ENCODE measurements at regions not wholly inside any gene's neighbourhood (a gene's known extent, or its start where the extent isn't known, plus 50 kb on each side); places are given as distances from the start of the nearest gene placed in this dataset.

DNA sequence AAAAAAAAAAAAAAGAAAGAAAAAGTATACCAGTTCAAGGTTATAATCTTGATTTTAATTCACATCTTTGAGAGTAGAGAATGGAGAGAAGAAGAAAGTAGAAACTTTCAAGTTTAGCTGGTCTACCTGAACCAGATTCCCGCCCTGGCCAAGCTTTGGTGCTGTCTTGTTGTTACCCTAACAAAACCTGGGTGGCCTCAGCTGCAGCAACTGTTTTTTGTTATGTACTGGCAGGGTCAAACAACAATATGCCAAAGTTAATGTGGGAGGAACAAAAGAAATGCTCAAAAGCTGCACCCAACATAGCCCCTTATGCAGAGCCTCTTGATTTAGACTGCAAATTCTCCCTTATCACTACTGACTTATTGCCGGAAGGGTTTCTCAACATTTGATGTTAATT is 165.3 kb upstream of the TFPI start:
- no peak for ATAC-seq (ENCODE audit: insufficient read depth, low FRiP score)
- no peaks in the 10 kb centered on the region for H3K4me1 ChIP-seq (ENCODE audit: control insufficient read depth in 5 of 5, insufficient read depth in 5 of 5, low read length in 5 of 5)
- no peak overlapping the region for H3K27ac ChIP-seq (ENCODE audit: low read depth in 1 of 2, low read length in 1 of 2)
- no peaks in the 10 kb centered on the region for H3K36me3 ChIP-seq (ENCODE audit: control insufficient read depth in 4 of 4, insufficient read depth in 4 of 4, low read length in 4 of 4)
- no peak overlapping the region for H3K9ac ChIP-seq (ENCODE audit: insufficient read depth in 1 of 2, low read length in 2 of 2)
- H3K4me3 ChIP-seq, result no peak overlapping the region
- DNase-seq, result no peak
- 90 to 92% methylated on average over 2 of the region's 2 CpGs for WGBS, 2 donors
- H3K27me3 ChIP-seq (ENCODE audit: control insufficient read depth in 3 of 3, insufficient read depth in 3 of 3, low read length in 2 of 3), result no peaks in the 10 kb centered on the region
- peaks cover 0 to 7% (median 0%) of the 10 kb centered on the region in 4 donors for H3K9me3 ChIP-seq (ENCODE audit: control insufficient read depth in 4 of 4, insufficient read depth in 3 of 4, low read length in 3 of 4)
- TF ChIP-seq, protein P1, sequence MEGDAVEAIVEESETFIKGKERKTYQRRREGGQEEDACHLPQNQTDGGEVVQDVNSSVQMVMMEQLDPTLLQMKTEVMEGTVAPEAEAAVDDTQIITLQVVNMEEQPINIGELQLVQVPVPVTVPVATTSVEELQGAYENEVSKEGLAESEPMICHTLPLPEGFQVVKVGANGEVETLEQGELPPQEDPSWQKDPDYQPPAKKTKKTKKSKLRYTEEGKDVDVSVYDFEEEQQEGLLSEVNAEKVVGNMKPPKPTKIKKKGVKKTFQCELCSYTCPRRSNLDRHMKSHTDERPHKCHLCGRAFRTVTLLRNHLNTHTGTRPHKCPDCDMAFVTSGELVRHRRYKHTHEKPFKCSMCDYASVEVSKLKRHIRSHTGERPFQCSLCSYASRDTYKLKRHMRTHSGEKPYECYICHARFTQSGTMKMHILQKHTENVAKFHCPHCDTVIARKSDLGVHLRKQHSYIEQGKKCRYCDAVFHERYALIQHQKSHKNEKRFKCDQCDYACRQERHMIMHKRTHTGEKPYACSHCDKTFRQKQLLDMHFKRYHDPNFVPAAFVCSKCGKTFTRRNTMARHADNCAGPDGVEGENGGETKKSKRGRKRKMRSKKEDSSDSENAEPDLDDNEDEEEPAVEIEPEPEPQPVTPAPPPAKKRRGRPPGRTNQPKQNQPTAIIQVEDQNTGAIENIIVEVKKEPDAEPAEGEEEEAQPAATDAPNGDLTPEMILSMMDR (IDR thresholded peaks at IDR 0.05; ENCODE audit: control extremely low read depth, extremely low read depth), result no peak

DNA sequence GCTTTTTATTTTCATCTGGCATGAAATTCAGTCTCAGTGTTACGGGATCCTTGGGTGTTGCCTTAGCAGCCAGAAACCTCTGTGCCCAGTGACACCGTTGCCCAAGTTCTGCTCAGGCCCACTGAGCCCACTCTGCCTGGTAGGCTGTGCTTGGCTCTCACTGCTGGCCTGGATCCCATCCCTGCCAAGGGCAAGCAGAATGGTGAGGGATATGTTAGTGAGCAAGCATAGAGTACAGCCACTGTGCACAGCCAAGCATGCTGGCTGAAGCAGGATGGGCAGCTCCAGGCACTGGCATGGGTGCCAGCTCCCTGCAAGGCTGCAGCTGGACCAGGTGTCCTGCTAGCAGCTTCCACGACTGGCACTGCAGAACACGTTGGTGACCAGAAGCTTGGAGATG is 194.7 kb upstream of the TFPI start:
- H3K4me3 ChIP-seq, result no peak overlapping the region
- TF ChIP-seq, protein P1 (IDR thresholded peaks at IDR 0.05; ENCODE audit: control extremely low read depth, extremely low read depth), result no peak
- H3K9me3 ChIP-seq (ENCODE audit: control insufficient read depth in 4 of 4, insufficient read depth in 3 of 4, low read length in 3 of 4), result peaks cover 0 to 1% (median 0%) of the 10 kb centered on the region in 4 donors
- ATAC-seq (ENCODE audit: insufficient read depth, low FRiP score) (no peak), DNase-seq (no peak)
- H3K36me3 ChIP-seq (ENCODE audit: control insufficient read depth in 4 of 4, insufficient read depth in 4 of 4, low read length in 4 of 4), result no peaks in the 10 kb centered on the region
- 84 to 88% methylated on average over 4 of the region's 4 CpGs for WGBS, 2 donors
- peaks cover 0 to 1% (median 0%) of the 10 kb centered on the region in 5 donors for H3K4me1 ChIP-seq (ENCODE audit: control insufficient read depth in 5 of 5, insufficient read depth in 5 of 5, low read length in 5 of 5)
- H3K9ac ChIP-seq (ENCODE audit: insufficient read depth in 1 of 2, low read length in 2 of 2), result no peak overlapping the region
- no peak overlapping the region for H3K27ac ChIP-seq (ENCODE audit: low read depth in 1 of 2, low read length in 1 of 2)
- H3K27me3 ChIP-seq (ENCODE audit: control insufficient read depth in 3 of 3, insufficient read depth in 3 of 3, low read length in 2 of 3), result no peaks in the 10 kb centered on the region

DNA sequence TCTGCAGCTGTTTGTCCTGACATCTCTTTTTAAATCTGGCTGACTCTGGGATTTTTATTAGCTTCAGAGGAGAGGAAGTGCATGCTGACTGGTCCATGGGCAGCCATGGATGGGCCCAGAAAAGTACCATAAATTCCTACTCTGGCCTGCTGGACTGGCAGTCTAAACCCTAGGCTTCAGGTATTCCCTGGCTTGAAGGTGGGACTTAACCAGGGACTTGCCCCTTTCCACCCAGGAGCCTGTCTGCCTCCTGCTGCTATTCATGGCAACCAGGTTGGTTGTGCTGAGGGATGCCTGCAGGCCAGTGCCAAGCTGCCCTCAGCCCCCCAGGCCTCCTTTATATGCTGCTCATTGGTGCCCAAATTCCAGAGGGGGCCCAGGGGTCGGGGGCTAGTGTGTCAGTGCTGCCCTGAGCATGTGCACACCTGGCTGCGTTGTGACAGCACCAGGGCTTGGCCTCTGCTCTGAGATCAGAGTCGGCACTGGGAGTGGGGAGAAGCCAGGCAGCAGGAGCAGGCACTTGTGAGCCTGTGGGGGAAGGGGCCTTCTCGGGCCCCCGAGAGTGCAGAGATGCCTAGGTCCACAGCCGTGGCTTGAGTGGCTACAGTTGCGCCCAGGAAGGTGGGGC is 195.7 kb upstream of the TFPI start:
- Histone ChIP-seq H3K27me3 (ENCODE audit: control insufficient read depth in 3 of 3, insufficient read depth in 3 of 3, low read length in 2 of 3) (no peaks in the 10 kb centered on the region), H3K4me1 (ENCODE audit: control insufficient read depth in 5 of 5, insufficient read depth in 5 of 5, low read length in 5 of 5) (peaks cover 0 to 1% (median 0%) of the 10 kb centered on the region in 5 donors), H3K9me3 (ENCODE audit: control insufficient read depth in 4 of 4, insufficient read depth in 3 of 4, low read length in 3 of 4) (peaks cover 0 to 1% (median 0%) of the 10 kb centered on the region in 4 donors), H3K36me3 (ENCODE audit: control insufficient read depth in 4 of 4, insufficient read depth in 4 of 4, low read length in 4 of 4) (no peaks in the 10 kb centered on the region), H3K27ac (ENCODE audit: low read depth in 1 of 2, low read length in 1 of 2) (no peak overlapping the region), H3K9ac (ENCODE audit: insufficient read depth in 1 of 2, low read length in 2 of 2) (no peak overlapping the region), H3K4me3 (no peak overlapping the region)
- ATAC-seq (ENCODE audit: insufficient read depth, low FRiP score) (no peak), DNase-seq (no peak)
- 88% methylated on average over 7 of the region's 7 CpGs for WGBS, 2 donors
- TF ChIP-seq, protein P1 (IDR thresholded peaks at IDR 0.05; ENCODE audit: control extremely low read depth, extremely low read depth), result no peak

DNA sequence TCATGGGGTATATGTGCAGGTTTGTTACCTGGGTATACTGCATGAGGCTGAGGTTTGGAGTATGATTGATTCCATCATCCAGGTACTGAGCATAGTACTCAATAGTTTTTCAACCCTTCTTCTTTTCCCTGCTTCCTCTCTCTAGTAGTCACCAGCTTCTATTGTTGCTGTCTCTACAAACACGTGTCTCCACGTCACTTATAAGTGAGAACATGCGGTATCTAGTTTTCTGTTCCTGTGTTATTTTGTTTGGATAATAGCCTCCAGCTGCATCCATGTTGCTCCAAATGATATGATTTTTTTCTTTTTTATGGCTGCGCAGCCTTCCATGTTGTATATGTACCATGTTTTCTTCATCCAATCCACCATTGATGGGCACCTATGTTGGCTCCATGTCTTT is 214.8 kb upstream of the TFPI start:
- TF ChIP-seq, protein P1 (IDR thresholded peaks at IDR 0.05; ENCODE audit: control extremely low read depth, extremely low read depth), result no peak
- no peaks in the 10 kb centered on the region for H3K27me3 ChIP-seq (ENCODE audit: control insufficient read depth in 3 of 3, insufficient read depth in 3 of 3, low read length in 2 of 3)
- H3K27ac ChIP-seq (ENCODE audit: low read depth in 1 of 2, low read length in 1 of 2), result no peak overlapping the region
- no peaks in the 10 kb centered on the region for H3K9me3 ChIP-seq (ENCODE audit: control insufficient read depth in 4 of 4, insufficient read depth in 3 of 4, low read length in 3 of 4)
- no peak overlapping the region for H3K4me3 ChIP-seq
- H3K4me1 ChIP-seq (ENCODE audit: control insufficient read depth in 5 of 5, insufficient read depth in 5 of 5, low read length in 5 of 5), result no peaks in the 10 kb centered on the region
- DNase-seq (no peak), ATAC-seq (ENCODE audit: insufficient read depth, low FRiP score) (no peak)
- no peaks in the 10 kb centered on the region for H3K36me3 ChIP-seq (ENCODE audit: control insufficient read depth in 4 of 4, insufficient read depth in 4 of 4, low read length in 4 of 4)
- no peak overlapping the region for H3K9ac ChIP-seq (ENCODE audit: insufficient read depth in 1 of 2, low read length in 2 of 2)
- 95 to 97% methylated on average over 4 of the region's 4 CpGs for WGBS, 2 donors

Measured in lung (tissue), 11 donors.